ENCODE measurements at regions not wholly inside any gene's neighbourhood (a gene's known extent, or its start where the extent isn't known, plus 50 kb on each side); places are given as distances from the start of the nearest gene placed in this dataset.

GRCh38 chr6:14408446-14408845 lies 290.9 kb downstream of the CD83 start:
- Histone ChIP-seq H3K9me3 (ENCODE audit: control insufficient read depth, low read depth, low read length) (no peaks in the 10 kb centered on the region), H3K27me3 (ENCODE audit: insufficient read depth, low read length) (no peaks in the 10 kb centered on the region), H3T11ph (ENCODE audit: low read length) (no peak overlapping the region), H3K79me2 (ENCODE audit: insufficient read depth, low read length) (no peaks in the 10 kb centered on the region), H4K91ac (ENCODE audit: insufficient read length, low read depth, low read length) (no peak overlapping the region), H3K23me2 (ENCODE audit: insufficient read length, low read depth, low read length, poor library complexity, severe bottlenecking) (no peaks in the 10 kb centered on the region), H3K9ac (ENCODE audit: extremely low read depth, insufficient read length, low read length) (no peak overlapping the region), H3K14ac (ENCODE audit: insufficient read depth, low read length) (no peak overlapping the region), H4K5ac (ENCODE audit: insufficient read length, low read depth, low read length) (no peak overlapping the region), H3K4ac (ENCODE audit: low read depth, low read length) (no peak overlapping the region), H3K23ac (ENCODE audit: insufficient read length, low read depth, low read length) (no peak overlapping the region), H3K56ac (ENCODE audit: insufficient read length, low read depth, low read length) (no peak overlapping the region), H3K18ac (ENCODE audit: insufficient read length, low read depth, low read length) (no peak overlapping the region), H2AFZ (ENCODE audit: low read length) (no peak overlapping the region), H2AK5ac (ENCODE audit: insufficient read length, low read length) (no peak overlapping the region), H3K27ac (ENCODE audit: insufficient read length, low read depth, low read length) (no peak overlapping the region), H4K20me1 (ENCODE audit: control insufficient read depth, insufficient read depth, insufficient read length) (no peaks in the 10 kb centered on the region), H4K8ac (replicated peaks; ENCODE audit: insufficient read length, low read depth, low read length) (no peak overlapping the region), H3K79me1 (ENCODE audit: insufficient read depth, low read depth, low read length, poor library complexity, severe bottlenecking) (no peaks in the 10 kb centered on the region), H2BK120ac (ENCODE audit: low read depth, low read length, poor library complexity, severe bottlenecking) (no peak overlapping the region), H2BK5ac (ENCODE audit: insufficient read length, low read length) (no peak overlapping the region), H2BK15ac (ENCODE audit: low read depth, low read length) (no peak overlapping the region), H3K4me1 (ENCODE audit: insufficient read depth, low read length) (no peaks in the 10 kb centered on the region; the same call in 1 of the 2 replicates), H2BK12ac (ENCODE audit: insufficient read length, low read depth, low read length) (no peak overlapping the region), H2BK20ac (ENCODE audit: low read depth, low read length, poor library complexity, severe bottlenecking) (no peak overlapping the region), H3K4me2 (ENCODE audit: insufficient read depth, insufficient read length, low read length) (no peak overlapping the region)
- H3K36me3 Mint-ChIP-seq (ENCODE audit: insufficient read depth in 1 of 3, low read depth in 3 of 3), result peaks cover 0 to 3% (median 0%) of the 10 kb centered on the region in 3 experiments; a peak in 1 of 7 replicates
- WGBS (ENCODE audit: extremely low coverage, insufficient read length, low lambda C conversion rate), result no CpG with 5 or more reads among the region's 4 CpGs
- no peak overlapping the region for H3K4me3 Mint-ChIP-seq
- peaks cover 21 to 27% of the 10 kb centered on the region in 2 experiments for H3K4me1 Mint-ChIP-seq
- H3K27me3 Mint-ChIP-seq (ENCODE audit: low read depth), result no peaks in the 10 kb centered on the region
- peaks cover 0 to 8% of the 10 kb centered on the region in 2 experiments; a peak in 2 of 5 replicates for H3K9me3 Mint-ChIP-seq
- DNase-seq, result no peak
- H3K27ac Mint-ChIP-seq, result 0 out of 7 replicates have a peak overlapping the region, but pooled peaks of 1 of the 3 experiments have one; percentile 6
- no peak for TF ChIP-seq CTCF (conservative IDR thresholded peaks at IDR 0.05)
